IMR-90 (cell line): ENCODE measurements at regions not wholly inside any gene's neighbourhood (a gene's known extent, or its start where the extent isn't known, plus 50 kb on each side); places are given as distances from the start of the nearest gene placed in this dataset.

Experiments
- ATAC-seq: fragments of 200-7000 bp; cut with Tn5 transposase; 2 replicates; pipeline ENCODE4 v1.9.1; 2020; ENCODE audit warnings: low read depth, mild to moderate bottlenecking, moderate library complexity
- BruUV-seq: library from RNA; stranded (reverse); fragments of 400-500 nt; replicated peaks from 2 replicates; lab custom pipeline; 2021; lab: Mats Ljungman, UMichigan
- CTCF ChIA-PET: fragments of 300-600 bp; formaldehyde crosslinking; extraction: SDS; loops from one replicate; lab custom pipeline; 2021; ENCODE audit warnings: antibody characterized with exemption; lab: Yijun Ruan, JAX
- POLR2A ChIA-PET: fragments of 300-600 bp; sonication (Branson Sonifier 250); formaldehyde crosslinking; loops from one replicate; lab custom pipeline; 2022; ENCODE audit warnings: antibody characterized with exemption; ENCODE audit not compliant: unreplicated experiment; lab: Charles Lee
- DNase-seq: peaks from one replicate; pipeline ENCODE4 v3.0.0; 2013
- H2AFZ ChIP-seq: replicated peaks from 2 replicates; pipeline ENCODE3; 2013; ENCODE audit warnings: low read length, mild to moderate bottlenecking; ENCODE audit not compliant: poor library complexity
- H2AK5ac ChIP-seq: 2 replicates; pipeline ENCODE4 v1.6.1; 2013; ENCODE audit warnings: low read depth, low read length, inconsistent platforms
- H2AK9ac ChIP-seq: replicated peaks from 2 replicates; pipeline ENCODE3; 2013; ENCODE audit warnings: mild to moderate bottlenecking, low read depth, low read length, moderate library complexity; ENCODE audit not compliant: poor library complexity
- H2BK120ac ChIP-seq: 2 replicates; pipeline ENCODE4 v1.6.1; 2013; ENCODE audit warnings: low read depth, low read length, inconsistent platforms
- H2BK15ac ChIP-seq: 3 replicates; pipeline ENCODE4 v1.6.1; 2013; ENCODE audit warnings: low read depth, low read length, inconsistent platforms
- H2BK20ac ChIP-seq: 2 replicates; pipeline ENCODE4 v1.6.1; 2013; ENCODE audit warnings: low read depth, mild to moderate bottlenecking, inconsistent platforms, low read length, moderate library complexity
- H2BK5ac ChIP-seq: 2 replicates; pipeline ENCODE4 v1.6.1; 2013; ENCODE audit warnings: mild to moderate bottlenecking, low read depth, low read length, inconsistent platforms; ENCODE audit not compliant: poor library complexity, severe bottlenecking
- H3K14ac ChIP-seq: replicated peaks from 2 replicates; pipeline ENCODE4 v1.6.1; 2013; ENCODE audit warnings: low read depth, low read length, inconsistent platforms
- H3K18ac ChIP-seq: 2 replicates; pipeline ENCODE4 v1.6.1; 2013; ENCODE audit warnings: low read depth, low read length, control low read depth
- H3K23ac ChIP-seq: 2 replicates; pipeline ENCODE4 v1.6.1; 2013; ENCODE audit warnings: low read depth, low read length, inconsistent platforms
- H3K27ac ChIP-seq: 2 replicates; pipeline ENCODE4 v1.5.1; 2013; ENCODE audit warnings: mild to moderate bottlenecking, control low read depth, low read length; ENCODE audit not compliant: insufficient read depth
- H3K27me3 ChIP-seq: 2 replicates; pipeline ENCODE4 v1.6.1; 2013; ENCODE audit warnings: low read length; ENCODE audit not compliant: control insufficient read depth, insufficient read depth
- H3K36me3 ChIP-seq: 2 replicates; pipeline ENCODE4 v1.6.1; 2013; ENCODE audit warnings: low read length, mixed read lengths; ENCODE audit not compliant: control insufficient read depth, insufficient read depth
- H3K4ac ChIP-seq: 2 replicates; pipeline ENCODE4 v1.6.1; 2013; ENCODE audit warnings: low read depth, low read length, inconsistent platforms
- H3K4me1 ChIP-seq: 2 replicates; pipeline ENCODE4 v1.6.1; 2013; ENCODE audit warnings: low read length, mixed read lengths; ENCODE audit not compliant: control insufficient read depth, insufficient read depth
- H3K4me2 ChIP-seq: 2 replicates; pipeline ENCODE4 v1.6.1; 2013; ENCODE audit warnings: low read depth, mild to moderate bottlenecking, control low read depth, low read length, moderate library complexity
- H3K4me3 ChIP-seq: 2 replicates; pipeline ENCODE4 v1.5.1; 2013; ENCODE audit warnings: low read depth, mild to moderate bottlenecking, control low read depth, low read length, moderate library complexity; ENCODE audit not compliant: insufficient read depth
- H3K56ac ChIP-seq: 2 replicates; pipeline ENCODE4 v1.6.1; 2013; ENCODE audit warnings: low read length, inconsistent platforms; ENCODE audit not compliant: insufficient read depth; ENCODE audit errors: extremely low read depth
- H3K79me1 ChIP-seq, 2 experiments: 2 replicates each; pipeline ENCODE4 v1.6.1; 2013; ENCODE audit warnings: low read length in 2 of 2, inconsistent platforms in 1 of 2, low read depth in 1 of 2
- H3K9ac ChIP-seq: 2 replicates; pipeline ENCODE4 v1.6.1; 2013; ENCODE audit warnings: low read depth, low read length, control low read depth
- H3K9me1 ChIP-seq: 2 replicates; pipeline ENCODE4 v1.6.1; 2013; ENCODE audit warnings: low read length, inconsistent platforms; ENCODE audit not compliant: insufficient read depth
- H3K9me3 ChIP-seq: 2 replicates; pipeline ENCODE4 v1.6.1; 2013; ENCODE audit warnings: low read length; ENCODE audit not compliant: control insufficient read depth, insufficient read depth
- H4K20me1 ChIP-seq: 2 replicates; pipeline ENCODE4 v1.6.1; 2013; ENCODE audit warnings: low read length, inconsistent platforms; ENCODE audit not compliant: insufficient read depth
- H4K5ac ChIP-seq: 2 replicates; pipeline ENCODE4 v1.6.1; 2013; ENCODE audit warnings: mild to moderate bottlenecking, low read depth, low read length, control low read depth
- H4K8ac ChIP-seq, 2 experiments: 2 replicates each; pipeline ENCODE4 v1.6.1; 2013; ENCODE audit warnings: low read depth in 2 of 2, low read length in 2 of 2, control low read depth in 1 of 2, inconsistent platforms in 1 of 2
- H4K91ac ChIP-seq: 2 replicates; pipeline ENCODE4 v1.6.1; 2013; ENCODE audit warnings: low read depth, low read length, inconsistent platforms; ENCODE audit not compliant: insufficient read depth
- MAZ ChIP-seq: IDR thresholded peaks from 2 replicates; pipeline ENCODE4 v1.6.1; 2012; ENCODE audit warnings: low read depth, mild to moderate bottlenecking, low read length, improper control_type of control experiment, moderate library complexity, borderline replicate concordance
- POLR2A ChIP-seq: IDR thresholded peaks from 2 replicates; pipeline ENCODE4 v1.6.1; 2012; ENCODE audit warnings: mild to moderate bottlenecking, low read depth, low read length
- WGBS, 2 experiments: methylation state at CpG; one replicate each; pipeline versions ENCODE4 v1.1.5 to v1.1.7; 2013; ENCODE audit warnings: missing lambda C conversion rate in 2 of 2; ENCODE audit not compliant: insufficient read length in 1 of 2; ENCODE audit errors: extremely low coverage in 2 of 2; 5-methylcytosine and 5-hydroxymethylcytosine counted together
- dilution Hi-C: fragments of 300-500 bp; cut with HindIII; formaldehyde crosslinking; loops from one replicate; pipeline ENCODE4 v1.14.3; 2018; ENCODE audit warnings: low sequenced_read_pairs; ENCODE audit not compliant: unreplicated experiment
- in situ Hi-C: fragments of 300-500 bp; cut with MboI; formaldehyde crosslinking; loops from 3 replicates; pipeline ENCODE4 v1.14.3; 2019; ENCODE audit warnings: low sequenced_read_pairs, inconsistent platforms, mixed read lengths
- intact Hi-C: fragments of 100-400 bp; cut with micrococcal nuclease; formaldehyde crosslinking; loops from 2 replicates; pipeline ENCODE4 v1.10.0; 2022
- TF ChIP-seq, protein P1 (sequence below): conservative IDR thresholded peaks from 2 replicates; pipeline ENCODE4 v1.5.1; 2012; ENCODE audit warnings: mild to moderate bottlenecking, low read depth, low read length, improper control_type of control experiment
- TF ChIP-seq, protein P2 (sequence below): fragments of 150-350 bp; IDR thresholded peaks from 2 replicates; pipeline ENCODE4 v1.6.1; 2017; ENCODE audit warnings: mild to moderate bottlenecking, antibody characterized with exemption, low read length, low read depth

DNA sequence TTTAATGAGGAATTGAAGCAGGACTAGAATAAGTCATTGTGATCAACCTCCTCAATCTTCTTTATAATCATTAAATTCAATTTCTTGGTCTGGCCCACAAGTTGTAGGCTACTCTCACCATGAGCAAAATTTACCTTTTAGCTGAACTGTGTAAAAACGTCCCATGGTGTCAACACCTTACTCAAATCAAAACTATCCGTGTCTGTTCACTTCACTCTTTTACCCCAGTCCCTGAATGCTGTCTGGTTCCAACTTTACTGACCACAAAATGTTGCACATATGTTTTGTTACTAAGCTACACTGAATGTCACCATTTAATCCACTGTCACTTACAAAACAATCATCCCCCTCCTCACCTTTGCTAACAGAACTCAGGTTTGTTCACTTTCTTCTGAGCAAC, 951.6 kb upstream of the SLC39A10 start:
- no peak overlapping the region for H2BK5ac ChIP-seq
- H2AFZ ChIP-seq = no peak overlapping the region
- H3K23ac ChIP-seq = no peak overlapping the region
- no peak overlapping the region for H3K9ac ChIP-seq
- H3K27me3 ChIP-seq = no peaks in the 10 kb centered on the region
- intact Hi-C loops (no loop called here), in situ Hi-C loops (no loop called here), dilution Hi-C loops (no loop called here)
- ATAC-seq (no peak), DNase-seq (no peak)
- no peak overlapping the region for H3K27ac ChIP-seq
- CTCF ChIA-PET = no interaction called here
- H3K79me1 ChIP-seq = no peaks in the 10 kb centered on the region
- no peak overlapping the region for H2AK9ac ChIP-seq
- H3K9me1 ChIP-seq = no peaks in the 10 kb centered on the region
- no peaks in the 10 kb centered on the region for H3K9me3 ChIP-seq
- 30% methylated on average over 2 of the region's 2 CpGs; no CpG with 5 or more reads in 1 of the 2 experiments for WGBS, 2 experiments
- H2BK20ac ChIP-seq = no peak overlapping the region
- no peak overlapping the region for H3K18ac ChIP-seq
- POLR2A ChIA-PET = no interaction called here
- H4K8ac ChIP-seq = no peak overlapping the region
- H4K20me1 ChIP-seq = no peaks in the 10 kb centered on the region
- no peak overlapping the region for H3K56ac ChIP-seq
- no peaks in the 10 kb centered on the region for H3K4me1 ChIP-seq
- no peak overlapping the region for H2BK120ac ChIP-seq
- H4K5ac ChIP-seq = no peak overlapping the region
- no peak overlapping the region for H2AK5ac ChIP-seq
- H3K14ac ChIP-seq = no peak overlapping the region
- no peak overlapping the region for H2BK15ac ChIP-seq
- no TSS peak for BruUV-seq
- no peak overlapping the region for H3K4ac ChIP-seq
- H3K4me3 ChIP-seq = no peak overlapping the region
- TF ChIP-seq MAZ (no peak), POLR2A (no peak)
- TF ChIP-seq, protein P1, sequence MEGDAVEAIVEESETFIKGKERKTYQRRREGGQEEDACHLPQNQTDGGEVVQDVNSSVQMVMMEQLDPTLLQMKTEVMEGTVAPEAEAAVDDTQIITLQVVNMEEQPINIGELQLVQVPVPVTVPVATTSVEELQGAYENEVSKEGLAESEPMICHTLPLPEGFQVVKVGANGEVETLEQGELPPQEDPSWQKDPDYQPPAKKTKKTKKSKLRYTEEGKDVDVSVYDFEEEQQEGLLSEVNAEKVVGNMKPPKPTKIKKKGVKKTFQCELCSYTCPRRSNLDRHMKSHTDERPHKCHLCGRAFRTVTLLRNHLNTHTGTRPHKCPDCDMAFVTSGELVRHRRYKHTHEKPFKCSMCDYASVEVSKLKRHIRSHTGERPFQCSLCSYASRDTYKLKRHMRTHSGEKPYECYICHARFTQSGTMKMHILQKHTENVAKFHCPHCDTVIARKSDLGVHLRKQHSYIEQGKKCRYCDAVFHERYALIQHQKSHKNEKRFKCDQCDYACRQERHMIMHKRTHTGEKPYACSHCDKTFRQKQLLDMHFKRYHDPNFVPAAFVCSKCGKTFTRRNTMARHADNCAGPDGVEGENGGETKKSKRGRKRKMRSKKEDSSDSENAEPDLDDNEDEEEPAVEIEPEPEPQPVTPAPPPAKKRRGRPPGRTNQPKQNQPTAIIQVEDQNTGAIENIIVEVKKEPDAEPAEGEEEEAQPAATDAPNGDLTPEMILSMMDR = no peak
- TF ChIP-seq, protein P2, sequence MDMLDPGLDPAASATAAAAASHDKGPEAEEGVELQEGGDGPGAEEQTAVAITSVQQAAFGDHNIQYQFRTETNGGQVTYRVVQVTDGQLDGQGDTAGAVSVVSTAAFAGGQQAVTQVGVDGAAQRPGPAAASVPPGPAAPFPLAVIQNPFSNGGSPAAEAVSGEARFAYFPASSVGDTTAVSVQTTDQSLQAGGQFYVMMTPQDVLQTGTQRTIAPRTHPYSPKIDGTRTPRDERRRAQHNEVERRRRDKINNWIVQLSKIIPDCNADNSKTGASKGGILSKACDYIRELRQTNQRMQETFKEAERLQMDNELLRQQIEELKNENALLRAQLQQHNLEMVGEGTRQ = no peak
- H3K4me2 ChIP-seq = no peak overlapping the region
- no peaks in the 10 kb centered on the region for H3K36me3 ChIP-seq
- no peak overlapping the region for H4K91ac ChIP-seq
